Stomach (tissue), 8 donors: ENCODE measurements at regions not wholly inside any gene's neighbourhood (a gene's known extent, or its start where the extent isn't known, plus 50 kb on each side); places are given as distances from the start of the nearest gene placed in this dataset.

Experiments
- DNase-seq, 2 donors: peaks; one replicate each; pipeline versions ENCODE4 v3.0.0 to v3.0.0-alpha.2; 2013 to 2019
- H3K27ac ChIP-seq, 5 donors: fragments of 200-600 bp in 4 of 5; sonication (generic) in 4 of 5; one replicate each; pipeline ENCODE4 v1.5.1; 2013 to 2019; ENCODE audit warnings: mild to moderate bottlenecking in 1 of 5, moderate library complexity in 1 of 5
- H3K27me3 ChIP-seq, 3 donors: fragments of 200-600 bp; sonication (generic); one replicate each; pipeline ENCODE4 v1.5.1; 2017 to 2019; ENCODE audit warnings: mixed run types in 1 of 3
- H3K36me3 ChIP-seq, 4 donors: fragments of 200-600 bp; sonication (generic); 1 replicate in 3 of 4; 2 replicates in 1 of 4; pipeline ENCODE4 v1.5.1; 2016 to 2019
- H3K4me1 ChIP-seq, 4 donors: fragments of 200-600 bp; sonication (generic); one replicate each; pipeline ENCODE4 v1.5.1; 2016 to 2019
- H3K4me3 ChIP-seq, 4 donors: fragments of 200-600 bp; sonication (generic) in 3 of 4; one replicate each; pipeline ENCODE4 v1.5.1; 2016 to 2019; ENCODE audit warnings: mild to moderate bottlenecking in 1 of 4
- H3K9me3 ChIP-seq, 4 donors: fragments of 200-600 bp; sonication (generic); one replicate each; pipeline ENCODE4 v1.5.1; 2016 to 2019
- CTCF ChIP-seq, 7 experiments: fragments of 450-650 bp in 4 of 7; fragments of 200-600 bp in 3 of 7; sonication (generic) in 3 of 7; IDR thresholded peaks; one replicate each; pipeline ENCODE4 v1.5.1; 2016 to 2019; ENCODE audit warnings: antibody characterized with exemption in 7 of 7, control low read depth in 2 of 7, mild to moderate bottlenecking in 1 of 7
- EP300 ChIP-seq: sonication (generic); formaldehyde crosslinking; IDR thresholded peaks from one replicate; pipeline ENCODE4 v1.6.1; 2017; ENCODE audit warnings: antibody characterized with exemption
- POLR2A ChIP-seq, 4 donors: fragments of 450-650 bp; IDR thresholded peaks; one replicate each; pipeline ENCODE4 v1.6.1; 2016; ENCODE audit warnings: antibody characterized with exemption in 4 of 4, control low read depth in 2 of 4, mild to moderate bottlenecking in 1 of 4, moderate library complexity in 1 of 4
- POLR2AphosphoS5 ChIP-seq, 3 donors: sonication (generic); formaldehyde crosslinking; IDR thresholded peaks; one replicate each; pipeline ENCODE4 v1.6.1; 2016; ENCODE audit warnings: antibody characterized with exemption in 3 of 3
- WGBS, 5 donors: extraction: QIAGEN DNeasy Blood & Tissue Kit in 3 of 5; methylation state at CpG; one replicate each; pipeline versions ENCODE4 v1.1.5 to v1.1.7; 2013 to 2018; 5-methylcytosine and 5-hydroxymethylcytosine counted together
- intact Hi-C: fragments of 100-400 bp; cut with DNase I; formaldehyde crosslinking; loops from one replicate; pipeline ENCODE4 v1.15.1; 2023; ENCODE audit warnings: low total_unique reads
- donor health status: healthy with polysubstance abuse.
- donor health status: Bipolar disorder and iron deficiency.
- donor health status: healthy.

- Histone ChIP-seq H3K9me3 (no peaks in the 10 kb centered on the region), H3K36me3 (no peaks in the 10 kb centered on the region), H3K27me3 (no peaks in the 10 kb centered on the region), H3K27ac (no peak overlapping the region), H3K4me1 (peaks cover 0 to 3% (median 0%) of the 10 kb centered on the region in 4 donors), H3K4me3 (no peak overlapping the region)
- TF ChIP-seq CTCF (IDR thresholded peaks at IDR 0.05) (no peak), POLR2AphosphoS5 (IDR thresholded peaks at IDR 0.05) (no peak), EP300 (no peak), POLR2A (IDR thresholded peaks at IDR 0.05) (no peak)
- intact Hi-C loops = no loop called here
- DNase-seq = no peak
- 90 to 94% (median 93%) methylated on average over 5 of the region's 5 CpGs for WGBS, 5 donors
Measured at GRCh38 chr2:129176375-129176774, 803.1 kb upstream of the RAB6C start.

GRCh38 chr2:129178356-129178755 is 801.1 kb upstream of the RAB6C start:
- Histone ChIP-seq H3K9me3 (no peaks in the 10 kb centered on the region), H3K36me3 (no peaks in the 10 kb centered on the region), H3K4me3 (no peak overlapping the region), H3K27me3 (no peaks in the 10 kb centered on the region), H3K27ac (no peak overlapping the region), H3K4me1 (peaks cover 0 to 3% (median 0%) of the 10 kb centered on the region in 4 donors)
- 54 to 69% (median 66%) methylated on average over 5 to 7 of the region's 7 CpGs for WGBS, 5 donors
- no peak for DNase-seq
- TF ChIP-seq POLR2AphosphoS5 (IDR thresholded peaks at IDR 0.05) (no peak), CTCF (IDR thresholded peaks at IDR 0.05) (no peak), POLR2A (IDR thresholded peaks at IDR 0.05) (no peak), EP300 (no peak)
- intact Hi-C loops = no loop called here

- no peaks in the 10 kb centered on the region for H3K36me3 ChIP-seq
- H3K4me1 ChIP-seq = peaks cover 0 to 3% (median 0%) of the 10 kb centered on the region in 4 donors
- H3K27ac ChIP-seq = no peak overlapping the region
- no peak overlapping the region for H3K4me3 ChIP-seq
- H3K9me3 ChIP-seq = no peaks in the 10 kb centered on the region
- no peak for TF ChIP-seq POLR2A (IDR thresholded peaks at IDR 0.05)
- no peak for TF ChIP-seq CTCF (IDR thresholded peaks at IDR 0.05)
- no peak for TF ChIP-seq POLR2AphosphoS5 (IDR thresholded peaks at IDR 0.05)
- TF ChIP-seq EP300 = no peak
- no peak for DNase-seq
- H3K27me3 ChIP-seq = no peaks in the 10 kb centered on the region
- intact Hi-C loops = no loop called here
- 87 to 97% (median 94%) methylated on average over 3 of the region's 3 CpGs; no CpG with 5 or more reads in 1 of the 5 donors for WGBS, 5 donors
Measured at GRCh38 chr2:129179199-129179598, 800.3 kb upstream of the RAB6C start.

GRCh38 chr2:129180124-129180716 is 799.2 kb upstream of the RAB6C start:
- no peak for TF ChIP-seq POLR2A (IDR thresholded peaks at IDR 0.05)
- TF ChIP-seq EP300 = no peak
- TF ChIP-seq CTCF (IDR thresholded peaks at IDR 0.05) = no peak
- no peak for TF ChIP-seq POLR2AphosphoS5 (IDR thresholded peaks at IDR 0.05)
- Histone ChIP-seq H3K9me3 (no peaks in the 10 kb centered on the region), H3K27ac (no peak overlapping the region), H3K4me3 (no peak overlapping the region), H3K36me3 (no peaks in the 10 kb centered on the region), H3K27me3 (no peaks in the 10 kb centered on the region), H3K4me1 (peaks cover 0 to 3% (median 0%) of the 10 kb centered on the region in 4 donors)
- 76 to 80% (median 77%) methylated on average over 5 of the region's 5 CpGs for WGBS, 5 donors
- intact Hi-C loops = no loop called here
- no peak for DNase-seq
